ENCODE measurements at regions not wholly inside any gene's neighbourhood (a gene's known extent, or its start where the extent isn't known, plus 50 kb on each side); places are given as distances from the start of the nearest gene placed in this dataset.

DNA sequence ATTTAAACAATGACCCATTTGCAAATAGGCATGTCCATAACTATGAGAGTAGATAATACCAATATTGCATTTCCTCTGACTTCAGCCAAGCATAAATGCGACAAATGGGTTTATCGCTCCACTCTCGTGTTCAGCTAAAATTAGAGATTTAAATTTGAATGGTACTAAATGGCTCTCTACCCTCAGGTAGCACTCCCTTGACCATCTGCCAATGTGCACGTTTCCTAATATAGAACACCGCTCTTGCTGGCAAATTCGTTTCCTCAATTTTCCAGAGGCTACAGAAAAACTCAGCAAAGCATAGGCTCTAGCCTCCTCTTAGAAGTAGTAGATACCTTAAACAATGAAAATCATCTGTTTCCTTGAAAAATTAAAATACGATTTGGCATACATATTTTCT lies 251.6 kb downstream of the ADGRA3 start:
- no peak overlapping the region for H3K27ac ChIP-seq
- no peaks in the 10 kb centered on the region for H3K27me3 ChIP-seq (ENCODE audit: insufficient read depth, low read depth, severe bottlenecking)
- no peaks in the 10 kb centered on the region for H3K9me3 ChIP-seq (ENCODE audit: severe bottlenecking)
- H3K36me3 ChIP-seq: no peaks in the 10 kb centered on the region
- no peak for DNase-seq
- H3K4me3 ChIP-seq (ENCODE audit: low read depth, low read length): no peak overlapping the region
- TF ChIP-seq, protein P1, sequence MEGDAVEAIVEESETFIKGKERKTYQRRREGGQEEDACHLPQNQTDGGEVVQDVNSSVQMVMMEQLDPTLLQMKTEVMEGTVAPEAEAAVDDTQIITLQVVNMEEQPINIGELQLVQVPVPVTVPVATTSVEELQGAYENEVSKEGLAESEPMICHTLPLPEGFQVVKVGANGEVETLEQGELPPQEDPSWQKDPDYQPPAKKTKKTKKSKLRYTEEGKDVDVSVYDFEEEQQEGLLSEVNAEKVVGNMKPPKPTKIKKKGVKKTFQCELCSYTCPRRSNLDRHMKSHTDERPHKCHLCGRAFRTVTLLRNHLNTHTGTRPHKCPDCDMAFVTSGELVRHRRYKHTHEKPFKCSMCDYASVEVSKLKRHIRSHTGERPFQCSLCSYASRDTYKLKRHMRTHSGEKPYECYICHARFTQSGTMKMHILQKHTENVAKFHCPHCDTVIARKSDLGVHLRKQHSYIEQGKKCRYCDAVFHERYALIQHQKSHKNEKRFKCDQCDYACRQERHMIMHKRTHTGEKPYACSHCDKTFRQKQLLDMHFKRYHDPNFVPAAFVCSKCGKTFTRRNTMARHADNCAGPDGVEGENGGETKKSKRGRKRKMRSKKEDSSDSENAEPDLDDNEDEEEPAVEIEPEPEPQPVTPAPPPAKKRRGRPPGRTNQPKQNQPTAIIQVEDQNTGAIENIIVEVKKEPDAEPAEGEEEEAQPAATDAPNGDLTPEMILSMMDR (IDR thresholded peaks at IDR 0.05; ENCODE audit: low read depth, low read length): no peak

DNA sequence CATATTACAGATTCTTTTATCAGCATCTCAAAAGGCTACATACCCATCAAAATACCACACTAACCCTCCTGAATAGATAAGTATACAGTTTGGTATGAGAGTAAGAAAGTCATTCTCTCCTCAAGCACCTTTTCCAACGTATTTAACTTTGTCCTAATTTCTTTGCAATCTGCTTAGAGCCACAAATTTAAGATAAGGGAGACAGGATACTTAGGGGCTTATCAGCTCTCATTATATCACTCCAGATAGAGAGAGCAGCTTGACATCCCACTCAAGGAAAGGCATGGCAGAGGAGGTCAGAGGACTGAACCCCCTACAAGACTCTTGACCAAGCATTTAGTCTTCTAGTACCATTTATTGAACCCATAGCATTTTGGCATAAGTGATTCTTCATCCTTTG lies 262.4 kb downstream of the ADGRA3 start:
- no peak overlapping the region for H3K4me3 ChIP-seq (ENCODE audit: low read depth, low read length)
- DNase-seq: no peak
- no peaks in the 10 kb centered on the region for H3K9me3 ChIP-seq (ENCODE audit: severe bottlenecking)
- no peaks in the 10 kb centered on the region for H3K36me3 ChIP-seq
- H3K27me3 ChIP-seq (ENCODE audit: insufficient read depth, low read depth, severe bottlenecking): no peaks in the 10 kb centered on the region
- no peak overlapping the region for H3K27ac ChIP-seq
- TF ChIP-seq, protein P1 (IDR thresholded peaks at IDR 0.05; ENCODE audit: low read depth, low read length): no peak

- H3K4me3 ChIP-seq (ENCODE audit: low read depth, low read length): no peak overlapping the region
- TF ChIP-seq, protein P1 (IDR thresholded peaks at IDR 0.05; ENCODE audit: low read depth, low read length): no peak
- H3K27ac ChIP-seq: no peak overlapping the region
- H3K27me3 ChIP-seq (ENCODE audit: insufficient read depth, low read depth, severe bottlenecking): no peaks in the 10 kb centered on the region
- no peaks in the 10 kb centered on the region for H3K36me3 ChIP-seq
- no peaks in the 10 kb centered on the region for H3K9me3 ChIP-seq (ENCODE audit: severe bottlenecking)
- no peak for DNase-seq
Observed at GRCh38 chr4:22246847-22247246, 269.0 kb downstream of the ADGRA3 start.

GRCh38 chr4:22245294-22245693 lies 270.6 kb downstream of the ADGRA3 start:
- no peaks in the 10 kb centered on the region for H3K36me3 ChIP-seq
- no peak overlapping the region for H3K27ac ChIP-seq
- no peaks in the 10 kb centered on the region for H3K9me3 ChIP-seq (ENCODE audit: severe bottlenecking)
- TF ChIP-seq, protein P1 (IDR thresholded peaks at IDR 0.05; ENCODE audit: low read depth, low read length): no peak
- DNase-seq: no peak
- no peaks in the 10 kb centered on the region for H3K27me3 ChIP-seq (ENCODE audit: insufficient read depth, low read depth, severe bottlenecking)
- H3K4me3 ChIP-seq (ENCODE audit: low read depth, low read length): no peak overlapping the region

- H3K9me3 ChIP-seq (ENCODE audit: severe bottlenecking): no peaks in the 10 kb centered on the region
- no peak for DNase-seq
- no peak overlapping the region for H3K27ac ChIP-seq
- no peaks in the 10 kb centered on the region for H3K27me3 ChIP-seq (ENCODE audit: insufficient read depth, low read depth, severe bottlenecking)
- H3K36me3 ChIP-seq: no peaks in the 10 kb centered on the region
- no peak overlapping the region for H3K4me3 ChIP-seq (ENCODE audit: low read depth, low read length)
- TF ChIP-seq, protein P1 (IDR thresholded peaks at IDR 0.05; ENCODE audit: low read depth, low read length): no peak
Observed at GRCh38 chr4:22241415-22241814, 274.5 kb downstream of the ADGRA3 start.

- no peak for DNase-seq
- Histone ChIP-seq H3K9me3 (ENCODE audit: severe bottlenecking) (no peaks in the 10 kb centered on the region), H3K36me3 (no peaks in the 10 kb centered on the region), H3K27me3 (ENCODE audit: insufficient read depth, low read depth, severe bottlenecking) (no peaks in the 10 kb centered on the region), H3K4me3 (ENCODE audit: low read depth, low read length) (no peak overlapping the region), H3K27ac (no peak overlapping the region)
- TF ChIP-seq, protein P1 (IDR thresholded peaks at IDR 0.05; ENCODE audit: low read depth, low read length): no peak
Observed at GRCh38 chr4:22240814-22241213, 275.1 kb downstream of the ADGRA3 start.
